GM12878 (cell line): ENCODE measurements at regions not wholly inside any gene's neighbourhood (a gene's known extent, or its start where the extent isn't known, plus 50 kb on each side); places are given as distances from the start of the nearest gene placed in this dataset.

Experiments
- BCLAF1 ChIP-seq: fragments of 450-650 bp; IDR thresholded peaks from 2 replicates; pipeline ENCODE4 v1.6.1; 2017; ENCODE audit warnings: antibody characterized with exemption, mild to moderate bottlenecking, moderate library complexity
- CEBPB ChIP-seq, 2 experiments: fragments of 150-350 bp in 1 of 2; IDR thresholded peaks; 2 replicates each; pipeline ENCODE4 v1.6.1; 2012 to 2014; ENCODE audit warnings: low read depth in 2 of 2, low read length in 2 of 2, borderline replicate concordance in 1 of 2, inconsistent platforms in 1 of 2
- ESRRA ChIP-seq: IDR thresholded peaks from 2 replicates; pipeline ENCODE4 v1.6.1; 2012; ENCODE audit warnings: mild to moderate bottlenecking, low read length, improper control_type of control experiment
- ETV6 ChIP-seq, 2 experiments: fragments of 450-650 bp in 1 of 2; IDR thresholded peaks in 1 of 2; conservative IDR thresholded peaks in 1 of 2; 2 replicates each; pipeline ENCODE4 v1.6.1; 2014; ENCODE audit warnings: antibody characterized with exemption in 1 of 2, borderline replicate concordance in 1 of 2, low read depth in 1 of 2, mild to moderate bottlenecking in 1 of 2, moderate library complexity in 1 of 2
- HCFC1 ChIP-seq: fragments of 150-350 bp; IDR thresholded peaks from 2 replicates; pipeline ENCODE4 v1.6.1; 2014; ENCODE audit warnings: low read length
- IRF3 ChIP-seq: fragments of 450-650 bp; IDR thresholded peaks from 2 replicates; pipeline ENCODE4 v1.6.1; 2014; ENCODE audit warnings: mild to moderate bottlenecking
- KDM1A ChIP-seq: fragments of 200-600 bp; sonication (generic); IDR thresholded peaks from 2 replicates; pipeline ENCODE4 v1.6.1; 2016; ENCODE audit warnings: borderline replicate concordance
- LARP7 ChIP-seq: fragments of 450-650 bp; IDR thresholded peaks from 2 replicates; pipeline ENCODE4 v1.6.1; 2017; ENCODE audit warnings: mild to moderate bottlenecking
- NR2C2 ChIP-seq: IDR thresholded peaks from 2 replicates; pipeline ENCODE4 v1.6.1; 2011; ENCODE audit warnings: borderline replicate concordance, low read depth; ENCODE audit not compliant: control insufficient read depth, insufficient read length
- NRF1 ChIP-seq: conservative IDR thresholded peaks from 2 replicates; pipeline ENCODE4 v1.6.1; 2011; ENCODE audit warnings: mild to moderate bottlenecking, low read depth, low read length, improper control_type of control experiment
- PAX8 ChIP-seq: fragments of 450-650 bp; IDR thresholded peaks from 2 replicates; pipeline ENCODE4 v1.6.1; 2017; ENCODE audit warnings: mild to moderate bottlenecking, moderate library complexity
- POU2F2 ChIP-seq: IDR thresholded peaks from 3 replicates; pipeline ENCODE4 v1.6.1; 2011; ENCODE audit warnings: low read depth, mild to moderate bottlenecking, low read length, borderline replicate concordance
- RCOR1 ChIP-seq: conservative IDR thresholded peaks from 2 replicates; pipeline ENCODE4 v1.6.1; 2012; ENCODE audit warnings: low read depth, low read length, improper control_type of control experiment
- SIN3A ChIP-seq: IDR thresholded peaks from 2 replicates; pipeline ENCODE4 v1.6.1; 2012; ENCODE audit warnings: low read depth, low read length, improper control_type of control experiment
- SIX5 ChIP-seq: IDR thresholded peaks from 2 replicates; pipeline ENCODE4 v1.6.1; 2011; ENCODE audit warnings: mild to moderate bottlenecking, low read depth, low read length, moderate library complexity; ENCODE audit not compliant: severe bottlenecking
- SMARCA5 ChIP-seq: fragments of 450-650 bp; IDR thresholded peaks from 2 replicates; pipeline ENCODE4 v1.6.1; 2017; ENCODE audit warnings: mild to moderate bottlenecking
- SMC3 ChIP-seq: IDR thresholded peaks from 2 replicates; pipeline ENCODE4 v1.6.1; 2011; ENCODE audit warnings: low read length, improper control_type of control experiment, borderline replicate concordance
- TBL1XR1 ChIP-seq: IDR thresholded peaks from 2 replicates; pipeline ENCODE4 v1.6.1; 2012; ENCODE audit warnings: low read depth, low read length, improper control_type of control experiment
- ZNF207 ChIP-seq: fragments of 450-650 bp; IDR thresholded peaks from 2 replicates; pipeline ENCODE4 v1.6.1; 2014; ENCODE audit warnings: antibody characterized with exemption, mild to moderate bottlenecking, borderline replicate concordance
- ZNF274 ChIP-seq: IDR thresholded peaks from one replicate; pipeline ENCODE4 v1.8.0; 2011; ENCODE audit not compliant: insufficient read length, insufficient read depth
- ZNF622 ChIP-seq: fragments of 450-650 bp; IDR thresholded peaks from 2 replicates; pipeline ENCODE4 v1.6.1; 2017; ENCODE audit warnings: mild to moderate bottlenecking, inconsistent platforms
- ZSCAN29 ChIP-seq: fragments of 450-650 bp; IDR thresholded peaks from 2 replicates; pipeline ENCODE4 v1.6.1; 2017; ENCODE audit warnings: mild to moderate bottlenecking, moderate library complexity
- TF ChIP-seq, protein P1 (sequence below): fragments of 450-650 bp; IDR thresholded peaks from 2 replicates; pipeline ENCODE4 v1.6.1; 2017; ENCODE audit warnings: mild to moderate bottlenecking, low read depth, inconsistent platforms; ENCODE audit not compliant: poor library complexity, severe bottlenecking

DNA sequence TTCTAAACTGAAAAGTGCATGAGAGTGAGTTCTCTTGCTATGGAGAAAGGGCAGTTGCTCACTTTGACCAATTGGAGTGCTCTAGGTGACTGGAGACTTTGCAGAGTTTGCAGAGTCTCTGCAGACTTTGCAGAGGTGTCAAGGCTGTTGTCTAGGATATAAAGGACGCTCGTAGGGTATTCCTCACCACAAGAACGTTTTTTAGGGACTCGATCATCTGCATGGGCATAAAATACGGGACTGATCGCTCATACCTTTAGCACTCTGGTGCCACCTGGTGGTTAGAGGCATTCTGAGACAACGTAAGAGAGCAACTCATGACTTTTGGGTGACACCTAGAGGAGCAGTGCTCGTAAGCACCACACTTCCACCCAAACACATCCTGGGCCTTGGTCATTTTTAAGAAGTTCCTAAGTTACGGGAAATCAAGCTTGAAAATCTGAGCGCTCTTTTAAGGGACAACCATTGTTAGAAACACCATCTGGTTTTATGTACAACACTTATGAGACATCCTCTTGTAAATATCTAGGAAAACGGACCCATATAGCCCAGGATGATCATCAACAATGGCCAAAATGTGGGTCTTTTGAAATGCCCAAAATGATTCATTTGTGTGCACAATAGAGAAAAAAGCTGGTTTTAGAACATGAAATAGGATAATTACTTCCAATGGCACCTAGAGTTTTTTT, 51.6 kb upstream of the XCR1 start (continued):
- no peak for TF ChIP-seq ESRRA
- TF ChIP-seq ETV6 (conservative IDR thresholded peaks at IDR 0.05 in 1 of 2, IDR thresholded peaks at IDR 0.05 in 1 of 2; ENCODE audit: borderline replicate concordance in 1 of 2, low read depth in 1 of 2), result no peak
- no peak for TF ChIP-seq HCFC1
- TF ChIP-seq ZNF274, result no peak
- TF ChIP-seq NRF1, result no peak
- TF ChIP-seq KDM1A, result no peak
- TF ChIP-seq, protein P1, sequence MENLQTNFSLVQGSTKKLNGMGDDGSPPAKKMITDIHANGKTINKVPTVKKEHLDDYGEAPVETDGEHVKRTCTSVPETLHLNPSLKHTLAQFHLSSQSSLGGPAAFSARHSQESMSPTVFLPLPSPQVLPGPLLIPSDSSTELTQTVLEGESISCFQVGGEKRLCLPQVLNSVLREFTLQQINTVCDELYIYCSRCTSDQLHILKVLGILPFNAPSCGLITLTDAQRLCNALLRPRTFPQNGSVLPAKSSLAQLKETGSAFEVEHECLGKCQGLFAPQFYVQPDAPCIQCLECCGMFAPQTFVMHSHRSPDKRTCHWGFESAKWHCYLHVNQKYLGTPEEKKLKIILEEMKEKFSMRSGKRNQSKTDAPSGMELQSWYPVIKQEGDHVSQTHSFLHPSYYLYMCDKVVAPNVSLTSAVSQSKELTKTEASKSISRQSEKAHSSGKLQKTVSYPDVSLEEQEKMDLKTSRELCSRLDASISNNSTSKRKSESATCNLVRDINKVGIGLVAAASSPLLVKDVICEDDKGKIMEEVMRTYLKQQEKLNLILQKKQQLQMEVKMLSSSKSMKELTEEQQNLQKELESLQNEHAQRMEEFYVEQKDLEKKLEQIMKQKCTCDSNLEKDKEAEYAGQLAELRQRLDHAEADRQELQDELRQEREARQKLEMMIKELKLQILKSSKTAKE, result peak; percentile 70
- TF ChIP-seq LARP7, result no peak; the same call in 1 of the 2 replicates
- no peak for TF ChIP-seq PAX8
- TF ChIP-seq SMARCA5, result peak; percentile 93
- no peak for TF ChIP-seq IRF3
- TF ChIP-seq CEBPB (IDR thresholded peaks at IDR 0.05; ENCODE audit: borderline replicate concordance in 1 of 2, low read depth in 2 of 2, low read length in 2 of 2), result no peak
- no peak for TF ChIP-seq NR2C2
- TF ChIP-seq SMC3, result peak; percentile 100
- TF ChIP-seq SIX5, result no peak
- no peak for TF ChIP-seq ZNF207
- TF ChIP-seq SIN3A, result no peak
- TF ChIP-seq RCOR1, result no peak
- no peak for TF ChIP-seq TBL1XR1
- no peak for TF ChIP-seq POU2F2
- no peak for TF ChIP-seq ZSCAN29
- no peak for TF ChIP-seq BCLAF1
- TF ChIP-seq ZNF622, result no peak
